ENCODE measurements at regions not wholly inside any gene's neighbourhood (a gene's known extent, or its start where the extent isn't known, plus 50 kb on each side); places are given as distances from the start of the nearest gene placed in this dataset.

DNA sequence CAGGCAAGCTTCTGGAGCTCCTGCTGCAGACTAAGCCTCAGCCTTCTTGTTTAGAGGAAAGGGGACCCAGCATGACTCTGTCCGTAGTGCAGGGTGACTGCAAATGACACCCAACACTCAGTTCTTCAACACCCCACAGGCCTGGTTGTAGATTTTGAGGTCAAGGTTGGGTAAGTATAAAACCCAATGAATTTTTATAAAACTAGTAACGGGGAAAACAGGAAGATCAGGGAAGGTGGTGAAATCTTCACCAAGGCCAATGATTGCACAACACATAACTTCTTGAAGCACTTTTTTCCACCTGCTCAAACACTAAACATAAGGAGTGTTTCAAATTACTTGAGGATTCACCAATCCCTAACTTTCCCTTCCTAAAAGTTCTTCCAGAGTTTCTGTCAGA is 89.4 kb upstream of the JAK1 start:
- no TSS peak for BruUV-seq (replicated peaks)
- Histone ChIP-seq H2AFZ (ENCODE audit: low read length) (no peak overlapping the region), H3K9me2 (ENCODE audit: insufficient read depth, low read length) (no peaks in the 10 kb centered on the region), H3K79me2 (ENCODE audit: insufficient read depth, low read depth, low read length) (no peaks in the 10 kb centered on the region; the same call in 1 of the 2 replicates), H4K20me1 (ENCODE audit: insufficient read depth, low read length) (0 out of 2 replicates have a peak, but pooled peaks cover 4% of the 10 kb centered on the region), H3K9me3 (ENCODE audit: low read length) (no peaks in the 10 kb centered on the region), H3K36me3 (ENCODE audit: insufficient read depth, low read length) (peaks cover 27% of the 10 kb centered on the region), H3K4me1 (ENCODE audit: insufficient read depth, low read length, poor library complexity, severe bottlenecking) (no peaks in the 10 kb centered on the region), H3K4me2 (ENCODE audit: low read length) (no peak overlapping the region), H3K27ac (ENCODE audit: low read depth, low read length, poor library complexity, severe bottlenecking) (no peak overlapping the region), H3K4me3 (ENCODE audit: low read depth, low read length, poor library complexity, severe bottlenecking) (no peak overlapping the region)
- no peak for DNase-seq (ENCODE audit: low spot score)
- POLR2A ChIA-PET: interaction anchor here (1.0 to 1.7 kb wide), 2 partner anchors 10 kb away, joined by 3 to 5 read pairs; no protein-coding TSS in a partner anchor
- TF ChIP-seq EZH2phosphoT487 (IDR thresholded peaks at IDR 0.05; ENCODE audit: borderline replicate concordance, low read depth, low read length): no peak
- TF ChIP-seq, protein P1, sequence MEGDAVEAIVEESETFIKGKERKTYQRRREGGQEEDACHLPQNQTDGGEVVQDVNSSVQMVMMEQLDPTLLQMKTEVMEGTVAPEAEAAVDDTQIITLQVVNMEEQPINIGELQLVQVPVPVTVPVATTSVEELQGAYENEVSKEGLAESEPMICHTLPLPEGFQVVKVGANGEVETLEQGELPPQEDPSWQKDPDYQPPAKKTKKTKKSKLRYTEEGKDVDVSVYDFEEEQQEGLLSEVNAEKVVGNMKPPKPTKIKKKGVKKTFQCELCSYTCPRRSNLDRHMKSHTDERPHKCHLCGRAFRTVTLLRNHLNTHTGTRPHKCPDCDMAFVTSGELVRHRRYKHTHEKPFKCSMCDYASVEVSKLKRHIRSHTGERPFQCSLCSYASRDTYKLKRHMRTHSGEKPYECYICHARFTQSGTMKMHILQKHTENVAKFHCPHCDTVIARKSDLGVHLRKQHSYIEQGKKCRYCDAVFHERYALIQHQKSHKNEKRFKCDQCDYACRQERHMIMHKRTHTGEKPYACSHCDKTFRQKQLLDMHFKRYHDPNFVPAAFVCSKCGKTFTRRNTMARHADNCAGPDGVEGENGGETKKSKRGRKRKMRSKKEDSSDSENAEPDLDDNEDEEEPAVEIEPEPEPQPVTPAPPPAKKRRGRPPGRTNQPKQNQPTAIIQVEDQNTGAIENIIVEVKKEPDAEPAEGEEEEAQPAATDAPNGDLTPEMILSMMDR (conservative IDR thresholded peaks at IDR 0.05; ENCODE audit: low read length): no peak
- intact Hi-C loops (cut with micrococcal nuclease; ENCODE audit: unreplicated experiment): no loop called here
- CTCF ChIA-PET (ENCODE audit: unreplicated experiment): no interaction called here

DNA sequence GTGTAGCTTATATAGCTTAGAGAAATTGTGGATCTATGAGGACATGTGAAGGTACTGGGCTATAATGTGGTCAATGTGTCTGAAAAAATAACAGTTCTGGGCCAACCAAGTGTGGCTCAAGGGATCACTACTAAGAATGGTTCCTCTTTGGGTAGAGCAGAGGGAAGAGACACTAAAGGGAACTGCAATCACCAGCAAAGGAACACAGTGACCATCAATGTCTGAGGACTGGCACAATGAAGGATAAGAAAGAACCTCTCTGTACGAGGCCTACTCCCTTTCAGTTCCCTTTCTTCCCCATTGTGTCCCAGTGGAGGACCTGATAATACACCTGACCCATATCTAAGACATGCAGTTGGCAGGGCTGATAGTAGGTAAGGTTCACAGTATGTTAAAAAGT is 89.9 kb upstream of the JAK1 start:
- H3K4me1 ChIP-seq (ENCODE audit: insufficient read depth, low read length, poor library complexity, severe bottlenecking): no peaks in the 10 kb centered on the region
- BruUV-seq (replicated peaks): no TSS peak
- ChIA-PET POLR2A (interaction anchor here (1.0 to 1.7 kb wide), 2 partner anchors 10 kb away, joined by 3 to 5 read pairs; no protein-coding TSS in a partner anchor), CTCF (ENCODE audit: unreplicated experiment) (no interaction called here)
- DNase-seq (ENCODE audit: low spot score): no peak
- H4K20me1 ChIP-seq (ENCODE audit: insufficient read depth, low read length): 0 out of 2 replicates have a peak, but pooled peaks cover 4% of the 10 kb centered on the region
- H3K9me2 ChIP-seq (ENCODE audit: insufficient read depth, low read length): no peaks in the 10 kb centered on the region
- no peak overlapping the region for H3K27ac ChIP-seq (ENCODE audit: low read depth, low read length, poor library complexity, severe bottlenecking)
- no peak overlapping the region for H3K4me3 ChIP-seq (ENCODE audit: low read depth, low read length, poor library complexity, severe bottlenecking)
- intact Hi-C loops (cut with micrococcal nuclease; ENCODE audit: unreplicated experiment): no loop called here
- H3K9me3 ChIP-seq (ENCODE audit: low read length): no peaks in the 10 kb centered on the region
- no peak overlapping the region for H2AFZ ChIP-seq (ENCODE audit: low read length)
- peaks cover 27% of the 10 kb centered on the region for H3K36me3 ChIP-seq (ENCODE audit: insufficient read depth, low read length)
- H3K79me2 ChIP-seq (ENCODE audit: insufficient read depth, low read depth, low read length): no peaks in the 10 kb centered on the region; the same call in 1 of the 2 replicates
- H3K4me2 ChIP-seq (ENCODE audit: low read length): no peak overlapping the region
- TF ChIP-seq, protein P1 (conservative IDR thresholded peaks at IDR 0.05; ENCODE audit: low read length): no peak
- no peak for TF ChIP-seq EZH2phosphoT487 (IDR thresholded peaks at IDR 0.05; ENCODE audit: borderline replicate concordance, low read depth, low read length)

DNA sequence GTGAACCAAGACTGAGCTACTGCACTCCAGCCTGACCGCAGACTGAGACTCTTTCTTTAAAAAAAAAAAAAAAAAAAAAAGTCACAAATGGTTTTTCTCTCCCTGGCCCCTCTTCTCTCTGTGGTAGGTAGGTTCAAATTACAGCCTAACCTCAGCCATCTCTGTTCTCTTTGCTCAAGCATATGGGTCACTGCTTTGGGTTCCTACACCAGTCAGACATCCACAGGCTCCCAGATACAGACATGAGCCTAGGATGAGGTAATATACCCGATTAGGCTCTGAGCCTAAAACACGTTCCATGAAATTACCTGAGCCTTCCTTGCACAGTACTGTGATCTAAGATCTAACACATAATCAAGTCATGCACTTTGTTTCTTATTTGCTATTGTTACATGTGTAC is 90.5 kb upstream of the JAK1 start:
- H3K79me2 ChIP-seq (ENCODE audit: insufficient read depth, low read depth, low read length): no peaks in the 10 kb centered on the region; the same call in 1 of the 2 replicates
- H3K9me2 ChIP-seq (ENCODE audit: insufficient read depth, low read length): no peaks in the 10 kb centered on the region
- intact Hi-C loops (cut with micrococcal nuclease; ENCODE audit: unreplicated experiment): no loop called here
- H3K4me1 ChIP-seq (ENCODE audit: insufficient read depth, low read length, poor library complexity, severe bottlenecking): no peaks in the 10 kb centered on the region
- no peak for TF ChIP-seq EZH2phosphoT487 (IDR thresholded peaks at IDR 0.05; ENCODE audit: borderline replicate concordance, low read depth, low read length)
- TF ChIP-seq, protein P1 (conservative IDR thresholded peaks at IDR 0.05; ENCODE audit: low read length): no peak
- POLR2A ChIA-PET: no interaction called here
- CTCF ChIA-PET (ENCODE audit: unreplicated experiment): no interaction called here
- no peak overlapping the region for H2AFZ ChIP-seq (ENCODE audit: low read length)
- 0 out of 2 replicates have a peak, but pooled peaks cover 4% of the 10 kb centered on the region for H4K20me1 ChIP-seq (ENCODE audit: insufficient read depth, low read length)
- BruUV-seq (replicated peaks): no TSS peak
- no peak overlapping the region for H3K4me2 ChIP-seq (ENCODE audit: low read length)
- H3K9me3 ChIP-seq (ENCODE audit: low read length): no peaks in the 10 kb centered on the region
- H3K36me3 ChIP-seq (ENCODE audit: insufficient read depth, low read length): peaks cover 27% of the 10 kb centered on the region
- DNase-seq (ENCODE audit: low spot score): no peak
- H3K27ac ChIP-seq (ENCODE audit: low read depth, low read length, poor library complexity, severe bottlenecking): no peak overlapping the region
- H3K4me3 ChIP-seq (ENCODE audit: low read depth, low read length, poor library complexity, severe bottlenecking): no peak overlapping the region
